Thoracic aorta (tissue), 2 donors: ENCODE measurements at regions not wholly inside any gene's neighbourhood (a gene's known extent, or its start where the extent isn't known, plus 50 kb on each side); places are given as distances from the start of the nearest gene placed in this dataset.

Experiments used
- ATAC-seq: fragments of 150-250 bp; one replicate; pipeline ENCODE4 v1.8.0; 2017; ENCODE audit warnings: low read depth; ENCODE audit not compliant: insufficient number of reproducible peaks, low FRiP score
- DNase-seq: peaks from one replicate; pipeline ENCODE4 v3.0.0-alpha.2; 2020; ENCODE audit warnings: low spot score
- H3K27ac ChIP-seq, 2 donors: fragments of 200-600 bp; sonication (generic); 1 replicate in 1 of 2; 2 replicates in 1 of 2; pipeline ENCODE4 v1.5.1; 2016; ENCODE audit warnings: mild to moderate bottlenecking in 2 of 2, moderate library complexity in 2 of 2
- H3K27me3 ChIP-seq: fragments of 200-600 bp; sonication (generic); replicated peaks from 2 replicates; pipeline ENCODE4 v1.6.0; 2016; ENCODE audit warnings: mild to moderate bottlenecking; ENCODE audit not compliant: insufficient read depth
- H3K36me3 ChIP-seq: fragments of 200-600 bp; sonication (generic); one replicate; pipeline ENCODE4 v1.5.1; 2016
- H3K4me1 ChIP-seq, 2 donors: fragments of 200-600 bp; sonication (generic); 1 replicate in 1 of 2; 2 replicates in 1 of 2; pipeline versions ENCODE4 v1.5.1 to v1.6.0; 2016; ENCODE audit warnings: low read depth in 2 of 2, mild to moderate bottlenecking in 1 of 2; ENCODE audit not compliant: control insufficient read depth in 1 of 2
- H3K4me3 ChIP-seq: fragments of 200-600 bp; sonication (generic); 2 replicates; pipeline ENCODE4 v1.5.1; 2016; ENCODE audit warnings: mild to moderate bottlenecking
- H3K9me3 ChIP-seq: fragments of 200-600 bp; sonication (generic); 2 replicates; pipeline ENCODE4 v1.5.1; 2016
- TF ChIP-seq, protein P1 (sequence below): fragments of 200-600 bp; sonication (generic); IDR thresholded peaks from one replicate; pipeline ENCODE4 v1.5.1; 2019; ENCODE audit warnings: antibody characterized with exemption

DNA sequence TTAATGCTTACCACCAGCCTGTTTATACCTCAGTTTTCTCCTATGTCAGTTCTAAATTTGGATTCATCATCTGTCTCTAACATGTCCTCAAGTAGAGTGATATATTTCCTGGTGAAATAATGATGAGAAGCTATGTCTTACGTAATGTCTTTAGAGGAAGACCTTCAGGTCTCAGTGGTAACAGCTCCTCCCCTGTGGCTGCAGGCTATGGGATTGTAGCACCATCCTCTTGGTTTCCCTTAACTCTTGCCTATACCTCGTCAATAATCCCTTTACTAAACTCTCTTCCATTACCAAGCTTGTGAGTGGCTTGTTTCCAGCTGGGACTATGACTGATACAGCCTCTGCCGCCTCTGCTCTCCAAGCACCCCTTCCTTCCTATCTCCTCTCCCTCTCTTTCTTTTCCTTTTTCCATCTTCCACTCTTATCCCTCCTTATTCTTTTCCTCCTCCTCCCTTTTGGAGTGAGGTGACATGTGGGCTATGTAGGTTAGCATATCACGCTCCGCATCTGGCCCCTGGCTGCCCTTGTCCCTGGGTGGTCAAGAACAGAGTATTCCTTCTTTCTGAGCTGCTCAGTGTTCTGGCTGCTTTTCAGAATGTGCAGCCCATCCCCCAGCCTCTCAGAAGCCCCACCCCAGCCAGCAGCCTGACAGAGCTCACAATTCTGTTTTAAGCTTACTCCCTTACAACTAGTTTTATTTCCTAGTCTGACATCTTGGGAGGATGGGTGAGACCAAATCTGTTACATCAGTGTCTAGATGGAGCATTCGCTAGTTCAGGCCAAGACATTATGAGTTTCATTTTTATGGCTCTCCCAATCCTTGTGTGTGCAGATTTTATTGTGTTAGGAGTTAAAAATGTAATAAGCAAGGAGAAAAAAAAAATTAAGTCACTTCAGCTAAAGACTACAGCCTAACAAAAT, 75.0 kb upstream of the RNU6-1 start:
- TF ChIP-seq, protein P1, sequence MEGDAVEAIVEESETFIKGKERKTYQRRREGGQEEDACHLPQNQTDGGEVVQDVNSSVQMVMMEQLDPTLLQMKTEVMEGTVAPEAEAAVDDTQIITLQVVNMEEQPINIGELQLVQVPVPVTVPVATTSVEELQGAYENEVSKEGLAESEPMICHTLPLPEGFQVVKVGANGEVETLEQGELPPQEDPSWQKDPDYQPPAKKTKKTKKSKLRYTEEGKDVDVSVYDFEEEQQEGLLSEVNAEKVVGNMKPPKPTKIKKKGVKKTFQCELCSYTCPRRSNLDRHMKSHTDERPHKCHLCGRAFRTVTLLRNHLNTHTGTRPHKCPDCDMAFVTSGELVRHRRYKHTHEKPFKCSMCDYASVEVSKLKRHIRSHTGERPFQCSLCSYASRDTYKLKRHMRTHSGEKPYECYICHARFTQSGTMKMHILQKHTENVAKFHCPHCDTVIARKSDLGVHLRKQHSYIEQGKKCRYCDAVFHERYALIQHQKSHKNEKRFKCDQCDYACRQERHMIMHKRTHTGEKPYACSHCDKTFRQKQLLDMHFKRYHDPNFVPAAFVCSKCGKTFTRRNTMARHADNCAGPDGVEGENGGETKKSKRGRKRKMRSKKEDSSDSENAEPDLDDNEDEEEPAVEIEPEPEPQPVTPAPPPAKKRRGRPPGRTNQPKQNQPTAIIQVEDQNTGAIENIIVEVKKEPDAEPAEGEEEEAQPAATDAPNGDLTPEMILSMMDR: no peak
- H3K4me3 ChIP-seq: peak overlapping the region; percentile 50
- ATAC-seq (peak; percentile 46), DNase-seq (peak; percentile 19)
- no peaks in the 10 kb centered on the region for H3K36me3 ChIP-seq
- no peaks in the 10 kb centered on the region for H3K27me3 ChIP-seq
- peaks cover 42 to 70% of the 10 kb centered on the region in 2 donors for H3K4me1 ChIP-seq
- peak overlapping the region; percentile 82 to 83 for H3K27ac ChIP-seq
- H3K9me3 ChIP-seq: no peaks in the 10 kb centered on the region

DNA sequence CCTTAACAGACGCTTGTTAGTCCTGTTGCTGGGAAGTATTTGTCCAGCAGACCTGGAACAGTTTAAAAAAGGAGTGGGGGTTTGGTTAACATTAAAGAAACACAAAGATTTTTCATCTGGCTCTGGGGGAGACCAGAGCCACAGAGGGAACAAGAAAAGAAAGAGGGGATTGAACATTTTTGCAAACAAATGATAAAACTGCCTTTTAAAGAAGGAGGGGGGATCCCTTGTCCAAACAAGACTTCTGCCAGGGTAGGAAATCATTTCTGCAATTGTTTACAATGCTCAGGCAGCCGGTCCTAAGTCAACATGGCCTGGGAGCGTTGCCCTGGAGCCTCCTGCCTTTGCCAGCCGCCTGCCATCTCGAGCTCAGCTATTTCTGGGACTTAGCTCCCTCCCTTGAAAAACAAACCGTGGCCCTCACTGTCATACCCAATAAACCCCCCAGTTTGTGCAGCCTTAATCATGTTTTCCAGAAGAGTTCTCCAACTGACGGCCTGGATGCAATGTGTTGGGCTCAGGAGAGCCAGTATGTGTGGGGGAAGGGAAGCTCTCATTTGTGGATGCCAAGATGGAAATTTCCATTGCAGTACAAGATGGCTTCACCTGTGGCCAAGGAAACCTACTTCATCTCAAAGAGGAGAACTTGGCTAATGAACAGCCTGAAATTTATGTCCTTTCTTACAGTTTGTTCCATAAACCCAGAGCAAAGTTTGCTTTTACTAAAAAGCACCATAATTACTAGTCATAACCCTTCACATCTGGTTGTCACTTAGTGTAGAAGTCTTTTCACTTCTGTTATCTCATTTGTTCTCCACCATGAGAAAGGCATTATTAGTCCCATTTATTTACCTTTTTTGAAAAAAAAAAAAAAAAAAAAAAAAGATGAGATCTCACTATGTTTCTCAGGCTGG, 75.9 kb upstream of the RNU6-1 start:
- no peaks in the 10 kb centered on the region for H3K9me3 ChIP-seq
- ATAC-seq (peak; percentile 63), DNase-seq (peak; percentile 41)
- peaks cover 42 to 72% of the 10 kb centered on the region in 2 donors for H3K4me1 ChIP-seq
- H3K27me3 ChIP-seq: no peaks in the 10 kb centered on the region
- H3K27ac ChIP-seq: peak overlapping the region; percentile 82 to 83
- TF ChIP-seq, protein P1: no peak
- peak overlapping the region; percentile 50 for H3K4me3 ChIP-seq
- H3K36me3 ChIP-seq: no peaks in the 10 kb centered on the region

DNA sequence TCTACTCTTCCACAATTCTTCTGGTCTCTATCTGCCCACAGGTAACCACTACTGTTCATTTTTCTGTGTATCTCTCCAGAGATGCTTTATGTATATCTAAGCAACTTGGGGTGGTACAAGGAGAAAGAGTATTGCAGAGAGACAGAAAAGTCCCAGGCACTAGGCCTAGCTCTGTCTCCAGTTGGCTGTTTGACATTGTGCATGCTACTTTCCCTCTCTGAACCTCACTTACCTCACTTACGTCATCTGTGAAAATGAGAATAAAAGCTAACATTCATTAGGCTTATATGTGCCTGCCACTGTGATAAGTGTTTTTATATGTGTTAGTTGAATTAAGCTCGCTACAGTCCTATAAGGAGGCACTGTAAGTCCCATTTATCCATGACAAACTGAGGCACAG, 76.7 kb upstream of the RNU6-1 start:
- Histone ChIP-seq H3K27me3 (no peaks in the 10 kb centered on the region), H3K4me3 (no peak overlapping the region), H3K9me3 (no peaks in the 10 kb centered on the region), H3K27ac (peak overlapping the region; percentile 82 to 83), H3K4me1 (peaks cover 42 to 72% of the 10 kb centered on the region in 2 donors), H3K36me3 (no peaks in the 10 kb centered on the region)
- DNase-seq (no peak), ATAC-seq (no peak)
- TF ChIP-seq, protein P1: no peak

DNA sequence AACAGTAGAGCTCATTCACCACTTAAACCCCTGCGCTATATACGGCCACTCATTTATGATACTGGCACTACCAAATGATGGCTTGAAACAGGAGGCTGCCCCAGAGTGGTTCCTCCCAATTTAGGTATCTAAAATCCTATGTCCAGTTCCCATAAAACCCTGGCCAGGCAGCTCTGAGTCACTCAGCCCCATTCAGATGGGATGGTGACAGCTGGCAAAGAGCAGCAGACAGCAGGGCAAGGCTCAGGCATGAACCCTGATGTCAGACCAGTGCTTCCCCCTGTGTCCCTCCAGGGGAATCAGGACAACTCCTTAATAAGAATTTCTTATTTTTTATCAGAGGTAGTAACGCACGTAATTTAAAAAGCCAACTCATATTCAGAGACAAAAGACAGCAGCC, 77.2 kb upstream of the RNU6-1 start:
- TF ChIP-seq, protein P1: no peak
- Histone ChIP-seq H3K9me3 (no peaks in the 10 kb centered on the region), H3K4me1 (peaks cover 38 to 69% of the 10 kb centered on the region in 2 donors), H3K36me3 (no peaks in the 10 kb centered on the region), H3K27ac (peak overlapping the region; percentile 82 to 83), H3K27me3 (no peaks in the 10 kb centered on the region), H3K4me3 (no peak overlapping the region)
- ATAC-seq: peak; percentile 29
- DNase-seq: peak; percentile 28

DNA sequence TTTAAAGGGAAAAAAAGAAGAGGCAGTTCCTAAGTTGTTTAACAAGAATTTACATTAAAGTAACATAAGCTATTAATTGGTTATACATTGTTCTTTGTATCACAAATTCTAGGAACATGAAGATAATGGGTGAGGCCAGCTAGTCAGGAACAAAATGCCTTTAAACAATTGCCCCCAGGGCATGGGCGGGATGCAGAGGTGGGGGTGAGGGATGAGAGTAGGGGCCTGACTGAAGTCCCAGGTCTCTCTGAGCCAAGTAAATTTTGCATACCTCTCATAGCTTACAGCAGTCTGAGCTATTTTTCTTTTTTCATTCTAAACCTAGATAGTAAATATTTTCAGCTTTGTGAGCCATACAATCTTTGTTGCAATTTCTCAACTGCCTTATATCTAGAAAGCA, 77.8 kb upstream of the RNU6-1 start:
- DNase-seq (no peak), ATAC-seq (no peak)
- H3K9me3 ChIP-seq: no peaks in the 10 kb centered on the region
- TF ChIP-seq, protein P1: no peak
- H3K27me3 ChIP-seq: no peaks in the 10 kb centered on the region
- peak overlapping the region; percentile 82 to 83 for H3K27ac ChIP-seq
- H3K4me3 ChIP-seq: no peak overlapping the region
- H3K36me3 ChIP-seq: no peaks in the 10 kb centered on the region
- peaks cover 32 to 69% of the 10 kb centered on the region in 2 donors for H3K4me1 ChIP-seq
